HG02623 (cell line): ENCODE measurements at regions not wholly inside any gene's neighbourhood (a gene's known extent, or its start where the extent isn't known, plus 50 kb on each side); places are given as distances from the start of the nearest gene placed in this dataset.
"Not testable (repeated sequence)": the region's sequence is repeated elsewhere in the genome, so short reads cannot be mapped to it uniquely, and the experiment has no call there.

ENCODE experiments used
- ATAC-seq: cut with Tn5 transposase; IDR thresholded peaks from one replicate; pipeline ENCODE4 v1.9.1; 2021; ENCODE audit warnings: moderate library complexity; ENCODE audit not compliant: unreplicated experiment

GRCh38 chr5:112026879-112027278, 269.9 kb upstream of the NREP start:
- ATAC-seq: not testable (repeated sequence)

- ATAC-seq: peak; percentile 72
These were observed 268.8 kb upstream of the NREP start for GRCh38 chr5:112025757-112026156.

GRCh38 chr5:112024769-112025168, 267.8 kb upstream of the NREP start:
- ATAC-seq: no peak

GRCh38 chr5:112024221-112024620, 267.2 kb upstream of the NREP start:
- ATAC-seq: no peak

GRCh38 chr5:112023766-112024165, 266.8 kb upstream of the NREP start:
- ATAC-seq: no peak

- ATAC-seq: no peak
These were observed 261.9 kb upstream of the NREP start for GRCh38 chr5:112018846-112019245.

- no peak for ATAC-seq
These were observed 260.0 kb upstream of the NREP start for GRCh38 chr5:112016980-112017379.

GRCh38 chr5:112014783-112015395, 257.9 kb upstream of the NREP start:
- no peak for ATAC-seq

- ATAC-seq: no peak
These were observed 256.7 kb upstream of the NREP start for GRCh38 chr5:112013660-112014059.

- no peak for ATAC-seq
These were observed 255.1 kb upstream of the NREP start for GRCh38 chr5:112012104-112012503.

GRCh38 chr5:112010475-112010874, 253.5 kb upstream of the NREP start:
- no peak for ATAC-seq

GRCh38 chr5:112006721-112007120, 249.7 kb upstream of the NREP start:
- no peak for ATAC-seq

- ATAC-seq: no peak
These were observed 248.6 kb upstream of the NREP start for GRCh38 chr5:112005623-112005930.

GRCh38 chr5:112004867-112005622, 248.1 kb upstream of the NREP start:
- ATAC-seq: peak; percentile 85

GRCh38 chr5:112002376-112002775, 245.4 kb upstream of the NREP start:
- ATAC-seq: no peak

- no peak for ATAC-seq
These were observed 242.3 kb upstream of the NREP start for GRCh38 chr5:111999286-111999685.

GRCh38 chr5:111998871-111999270, 241.9 kb upstream of the NREP start:
- no peak for ATAC-seq

- no peak for ATAC-seq
These were observed 240.7 kb upstream of the NREP start for GRCh38 chr5:111997711-111998110.

- no peak for ATAC-seq
These were observed 240.3 kb upstream of the NREP start for GRCh38 chr5:111997308-111997707.

- no peak for ATAC-seq
These were observed 239.6 kb upstream of the NREP start for GRCh38 chr5:111996574-111996973.

GRCh38 chr5:111995701-111996100, 238.7 kb upstream of the NREP start:
- ATAC-seq: no peak

- ATAC-seq: no peak
These were observed 236.2 kb upstream of the NREP start for GRCh38 chr5:111993242-111993641.

- peak; percentile 74 for ATAC-seq
These were observed 227.1 kb upstream of the NREP start for GRCh38 chr5:111984044-111984443.
